22Rv1 (cell line): ENCODE measurements at regions not wholly inside any gene's neighbourhood (a gene's known extent, or its start where the extent isn't known, plus 50 kb on each side); places are given as distances from the start of the nearest gene placed in this dataset.
A peak's percentile ranks its signal among the peaks of the same experiment; 100 is the strongest.
"Not testable (repeated sequence)": the region's sequence is repeated elsewhere in the genome, so short reads cannot be mapped to it uniquely, and the experiment has no call there.

Experiments
- H3K27ac ChIP-seq: fragments of 450-650 bp; 2 replicates; pipeline ENCODE4 v1.5.1; 2017
- ZFX ChIP-seq: fragments of 450-650 bp; IDR thresholded peaks from 2 replicates; pipeline ENCODE4 v1.6.1; 2017; ENCODE audit warnings: antibody characterized with exemption, borderline replicate concordance
- TF ChIP-seq, protein P1 (sequence below): fragments of 450-650 bp; IDR thresholded peaks from 2 replicates; pipeline ENCODE4 v1.5.1; 2017; ENCODE audit warnings: mild to moderate bottlenecking

DNA sequence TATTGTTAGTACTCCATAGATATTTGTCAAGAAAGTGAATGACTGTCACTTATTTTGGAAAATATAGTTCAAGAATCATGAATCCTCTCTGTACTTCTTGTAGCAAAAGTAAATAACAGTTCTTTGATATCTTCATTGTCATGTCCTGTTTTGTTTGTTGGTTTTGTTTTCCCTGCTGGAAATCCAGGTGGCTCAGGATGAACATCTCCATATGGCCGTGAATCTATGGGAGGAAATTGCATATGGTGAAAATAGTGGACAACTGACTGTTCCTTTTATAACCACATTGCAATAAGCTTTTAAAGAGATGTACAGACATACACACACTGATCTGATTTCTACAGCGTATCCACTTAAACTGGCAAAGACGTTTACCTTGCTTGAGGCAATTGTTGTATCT is 637.0 kb upstream of the RBFOX1 start:
- no peak overlapping the region for H3K27ac ChIP-seq
- TF ChIP-seq, protein P1, sequence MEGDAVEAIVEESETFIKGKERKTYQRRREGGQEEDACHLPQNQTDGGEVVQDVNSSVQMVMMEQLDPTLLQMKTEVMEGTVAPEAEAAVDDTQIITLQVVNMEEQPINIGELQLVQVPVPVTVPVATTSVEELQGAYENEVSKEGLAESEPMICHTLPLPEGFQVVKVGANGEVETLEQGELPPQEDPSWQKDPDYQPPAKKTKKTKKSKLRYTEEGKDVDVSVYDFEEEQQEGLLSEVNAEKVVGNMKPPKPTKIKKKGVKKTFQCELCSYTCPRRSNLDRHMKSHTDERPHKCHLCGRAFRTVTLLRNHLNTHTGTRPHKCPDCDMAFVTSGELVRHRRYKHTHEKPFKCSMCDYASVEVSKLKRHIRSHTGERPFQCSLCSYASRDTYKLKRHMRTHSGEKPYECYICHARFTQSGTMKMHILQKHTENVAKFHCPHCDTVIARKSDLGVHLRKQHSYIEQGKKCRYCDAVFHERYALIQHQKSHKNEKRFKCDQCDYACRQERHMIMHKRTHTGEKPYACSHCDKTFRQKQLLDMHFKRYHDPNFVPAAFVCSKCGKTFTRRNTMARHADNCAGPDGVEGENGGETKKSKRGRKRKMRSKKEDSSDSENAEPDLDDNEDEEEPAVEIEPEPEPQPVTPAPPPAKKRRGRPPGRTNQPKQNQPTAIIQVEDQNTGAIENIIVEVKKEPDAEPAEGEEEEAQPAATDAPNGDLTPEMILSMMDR: no peak
- TF ChIP-seq ZFX: no peak

DNA sequence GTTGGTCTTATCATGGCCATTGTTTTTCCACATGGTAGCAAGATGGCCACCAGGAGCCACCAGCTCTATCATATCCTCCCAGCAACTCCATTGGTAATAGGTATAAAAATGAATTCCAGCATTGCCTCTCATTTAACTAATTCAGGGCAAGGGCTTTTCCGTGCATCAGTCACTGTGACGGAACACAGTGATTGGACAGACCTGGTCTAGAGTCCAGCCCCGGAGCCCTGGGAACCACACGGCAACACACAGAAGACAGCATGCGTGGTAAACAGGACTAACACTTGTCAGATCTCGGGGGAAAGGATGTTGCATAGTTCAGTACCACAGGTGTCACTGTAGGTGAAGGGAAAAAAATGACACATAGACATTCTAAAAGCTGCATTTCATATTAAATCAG is 638.0 kb upstream of the RBFOX1 start:
- H3K27ac ChIP-seq: no peak overlapping the region
- TF ChIP-seq, protein P1: no peak
- TF ChIP-seq ZFX: no peak

DNA sequence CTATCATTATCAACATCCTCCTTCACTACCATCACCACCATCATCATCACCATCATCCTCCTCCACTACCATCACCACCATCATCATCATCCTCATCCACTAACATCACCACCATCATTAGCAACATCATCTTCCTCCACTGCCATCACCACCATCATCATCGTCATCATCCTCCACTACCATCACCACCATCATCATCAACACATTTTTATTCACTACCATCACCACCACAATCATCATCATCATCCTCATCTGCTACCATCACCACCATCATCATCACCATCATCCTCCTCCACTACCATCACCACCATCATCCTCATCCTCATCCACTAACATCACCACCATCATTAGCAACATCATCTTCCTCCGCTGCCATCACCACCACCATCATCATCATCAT is 639.2 kb upstream of the RBFOX1 start:
- not testable (repeated sequence) for H3K27ac ChIP-seq

DNA sequence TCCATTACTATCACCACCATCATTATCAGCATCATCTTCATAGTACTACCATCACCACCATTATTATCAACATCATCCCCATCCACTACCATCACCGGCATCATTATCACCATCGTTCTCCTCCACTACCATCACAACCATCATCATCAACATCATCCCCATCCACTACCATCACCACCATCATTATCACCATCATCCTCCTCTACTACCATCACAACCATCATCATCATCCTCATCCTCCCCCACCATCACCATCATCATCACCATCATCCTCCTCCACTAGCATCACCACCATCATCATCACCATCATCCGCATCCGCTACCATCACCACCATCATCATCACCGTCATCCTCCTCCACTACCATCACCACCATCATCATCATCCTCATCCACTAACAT is 639.8 kb upstream of the RBFOX1 start:
- TF ChIP-seq ZFX: no peak
- H3K27ac ChIP-seq: no peak overlapping the region

DNA sequence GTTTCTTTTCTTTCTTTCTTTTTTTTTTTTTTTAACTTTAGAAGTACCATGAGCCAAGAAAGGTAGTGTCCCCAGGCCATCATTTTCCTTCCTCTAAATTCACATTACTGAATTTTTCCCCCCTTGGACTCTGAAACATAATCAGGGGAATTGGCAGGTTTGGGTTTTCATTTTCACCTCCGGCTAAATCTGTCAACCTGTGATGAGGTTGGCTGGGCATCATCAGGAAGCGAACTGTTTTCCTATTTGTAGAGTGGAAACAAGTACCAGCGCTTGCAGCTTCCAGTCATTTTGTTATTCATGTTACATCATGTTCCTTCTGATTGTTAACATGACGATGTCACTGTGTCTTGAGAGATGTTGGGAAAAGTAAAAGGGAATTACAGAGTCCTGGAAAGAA is 641.9 kb upstream of the RBFOX1 start:
- no peak overlapping the region for H3K27ac ChIP-seq
- TF ChIP-seq ZFX: no peak
- TF ChIP-seq, protein P1: no peak

DNA sequence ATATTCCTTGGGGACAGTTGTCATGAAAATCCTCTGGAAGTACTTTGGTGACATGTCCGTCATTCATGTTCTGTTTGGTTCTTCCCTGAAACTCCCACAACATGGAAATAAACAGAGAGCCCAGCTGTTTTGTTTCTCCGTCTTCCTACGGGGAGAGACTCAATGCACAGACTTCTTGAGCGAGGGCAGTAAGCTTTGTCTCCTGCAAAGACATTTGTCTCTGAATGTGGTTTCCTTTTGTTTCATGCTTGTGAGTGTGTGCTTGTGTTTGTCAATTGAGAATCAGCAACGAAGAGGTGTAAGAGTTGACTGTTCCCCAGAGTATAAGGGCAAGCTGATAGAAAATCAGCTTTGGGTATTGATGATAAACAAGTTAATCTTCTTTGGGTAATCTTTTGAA is 643.0 kb upstream of the RBFOX1 start:
- no peak for TF ChIP-seq ZFX
- TF ChIP-seq, protein P1: no peak
- no peak overlapping the region for H3K27ac ChIP-seq

DNA sequence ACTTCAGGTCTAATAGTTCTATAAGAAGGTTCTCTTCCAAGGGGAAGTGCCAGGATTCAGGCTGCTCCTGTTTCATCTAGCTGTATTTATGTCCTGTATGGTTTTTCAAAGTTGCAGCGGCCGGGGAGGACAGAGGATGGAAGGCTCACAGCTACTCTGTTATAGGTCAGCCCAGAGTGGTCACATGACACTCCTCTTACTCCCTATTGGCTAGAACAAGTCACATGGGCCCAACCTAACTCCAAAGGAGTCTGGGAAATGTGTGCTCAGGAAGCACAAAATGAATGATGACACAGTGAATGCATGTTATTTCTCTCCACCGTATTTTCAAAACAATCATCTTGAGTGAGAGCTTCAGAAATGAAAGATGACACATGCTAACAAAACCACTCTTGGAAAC is 645.1 kb upstream of the RBFOX1 start:
- TF ChIP-seq ZFX: no peak
- TF ChIP-seq, protein P1: no peak
- H3K27ac ChIP-seq: no peak overlapping the region

DNA sequence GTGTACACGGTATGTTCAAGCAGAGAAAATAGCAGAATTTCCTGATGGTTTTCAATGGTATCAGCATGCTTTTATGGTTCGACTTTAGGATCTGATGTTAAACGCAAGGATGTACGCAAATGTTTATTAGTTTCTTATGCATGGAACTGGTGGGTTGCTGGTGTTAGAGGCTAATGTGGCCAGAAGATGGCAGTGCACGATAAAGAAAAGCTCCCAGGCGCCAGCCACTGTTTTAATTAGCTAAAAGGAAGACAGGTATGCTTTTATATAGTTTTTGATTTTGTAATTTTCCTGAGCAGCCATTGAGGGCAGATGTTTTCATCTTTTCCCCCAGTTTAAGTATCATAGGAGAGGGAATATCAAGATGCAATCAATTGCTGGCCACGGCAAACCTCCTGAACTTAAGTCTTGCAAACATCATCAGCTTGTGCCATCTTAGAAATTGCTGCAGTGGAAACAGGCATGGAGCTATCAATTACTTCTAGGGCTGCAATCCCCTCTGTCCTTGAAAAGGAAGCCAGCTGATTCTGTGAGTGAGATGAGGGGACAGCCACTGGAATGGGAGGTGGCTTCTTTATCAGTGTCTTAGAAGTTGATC is 648.5 kb upstream of the RBFOX1 start:
- TF ChIP-seq, protein P1: peak; percentile 67
- TF ChIP-seq ZFX: no peak
- no peak overlapping the region for H3K27ac ChIP-seq
